Loucy (cell line): ENCODE measurements at regions not wholly inside any gene's neighbourhood (a gene's known extent, or its start where the extent isn't known, plus 50 kb on each side); places are given as distances from the start of the nearest gene placed in this dataset.

Source experiments
- H2AFZ ChIP-seq: fragments of 200-600 bp; sonication (generic); 2 replicates; pipeline ENCODE4 v1.6.0; 2016; ENCODE audit warnings: antibody characterized with exemption, mild to moderate bottlenecking, low read length, moderate library complexity
- H3F3A ChIP-seq: fragments of 200-600 bp; 2 replicates; pipeline ENCODE4 v1.6.0; 2016; ENCODE audit warnings: antibody characterized with exemption, low read depth, mild to moderate bottlenecking
- H3K27me3 ChIP-seq: fragments of 200-600 bp; sonication (generic); 2 replicates; pipeline ENCODE4 v1.6.1; 2014; ENCODE audit warnings: low read length, mild to moderate bottlenecking; ENCODE audit not compliant: insufficient read depth, poor library complexity, severe bottlenecking
- H3K36me3 ChIP-seq: fragments of 200-600 bp; sonication (generic); 2 replicates; pipeline ENCODE4 v1.6.1; 2016; ENCODE audit warnings: low read length; ENCODE audit not compliant: insufficient read depth
- H3K4me1 ChIP-seq: fragments of 200-600 bp; sonication (generic); 2 replicates; pipeline ENCODE4 v1.5.1; 2014; ENCODE audit warnings: low read length, mild to moderate bottlenecking; ENCODE audit not compliant: insufficient read depth, poor library complexity, severe bottlenecking
- H3K4me2 ChIP-seq: fragments of 200-600 bp; sonication (generic); 2 replicates; pipeline ENCODE4 v1.6.0; 2014; ENCODE audit warnings: antibody characterized with exemption, low read length, low read depth, mild to moderate bottlenecking; ENCODE audit not compliant: poor library complexity, severe bottlenecking
- H3K4me3 ChIP-seq: fragments of 200-600 bp; sonication (generic); 2 replicates; pipeline ENCODE4 v1.5.1; 2014; ENCODE audit warnings: low read length, mild to moderate bottlenecking, mixed read lengths; ENCODE audit not compliant: poor library complexity, severe bottlenecking
- H3K79me2 ChIP-seq: fragments of 200-600 bp; sonication (generic); 2 replicates; pipeline ENCODE4 v1.6.1; 2014; ENCODE audit warnings: low read length; ENCODE audit not compliant: insufficient read depth
- H3K9ac ChIP-seq: fragments of 200-600 bp; sonication (generic); 2 replicates; pipeline ENCODE4 v1.6.0; 2014; ENCODE audit warnings: mild to moderate bottlenecking, low read depth, low read length, moderate library complexity; ENCODE audit not compliant: poor library complexity, severe bottlenecking
- H3K9me2 ChIP-seq: fragments of 200-600 bp; sonication (generic); replicated peaks from 2 replicates; pipeline ENCODE4 v1.6.1; 2016; ENCODE audit warnings: low read depth, low read length, mixed read lengths
- H3K9me3 ChIP-seq: fragments of 200-600 bp; sonication (generic); 2 replicates; pipeline ENCODE4 v1.6.1; 2014; ENCODE audit warnings: mild to moderate bottlenecking, antibody characterized with exemption, low read length, low read depth; ENCODE audit not compliant: insufficient read depth
- H4K20me1 ChIP-seq: fragments of 200-600 bp; sonication (generic); 2 replicates; pipeline ENCODE4 v1.6.0; 2014; ENCODE audit warnings: antibody characterized with exemption, low read length, mild to moderate bottlenecking; ENCODE audit not compliant: insufficient read depth, poor library complexity, severe bottlenecking
- EZH2phosphoT487 ChIP-seq: fragments of 200-600 bp; IDR thresholded peaks from 2 replicates; pipeline ENCODE4 v1.6.1; 2018; ENCODE audit warnings: antibody characterized with exemption, mild to moderate bottlenecking, moderate library complexity, borderline replicate concordance
- TF ChIP-seq, protein P1 (sequence below): fragments of 200-600 bp; sonication (generic); conservative IDR thresholded peaks from 2 replicates; pipeline ENCODE4 v1.5.1; 2014; ENCODE audit warnings: mild to moderate bottlenecking, antibody characterized with exemption, low read length

DNA sequence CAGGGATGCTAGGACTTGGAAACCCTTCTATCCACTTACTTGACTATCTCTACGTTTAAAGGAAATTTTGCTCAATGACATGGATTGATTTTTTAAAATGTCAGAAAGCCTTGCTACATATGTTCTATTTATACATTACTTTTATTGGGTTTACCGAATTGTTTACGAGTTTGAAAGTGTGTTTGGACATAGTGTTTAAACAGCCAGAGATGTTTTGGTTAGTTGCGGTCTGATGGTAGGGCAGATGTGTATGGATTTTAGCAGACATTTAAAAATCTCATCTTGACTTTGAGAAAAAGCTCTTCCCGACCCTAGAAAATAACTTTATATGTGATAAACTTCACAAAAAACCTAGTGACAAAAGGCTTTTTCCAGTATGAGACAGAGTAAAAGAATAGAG is 513.7 kb downstream of the PLA2G4A start:
- Histone ChIP-seq H3F3A (no peaks in the 10 kb centered on the region), H3K4me2 (no peak overlapping the region), H3K9me2 (no peaks in the 10 kb centered on the region), H3K27me3 (no peaks in the 10 kb centered on the region), H3K79me2 (no peaks in the 10 kb centered on the region), H3K36me3 (no peaks in the 10 kb centered on the region), H3K4me3 (no peak overlapping the region), H2AFZ (no peak overlapping the region), H4K20me1 (no peaks in the 10 kb centered on the region), H3K4me1 (no peaks in the 10 kb centered on the region), H3K9me3 (no peaks in the 10 kb centered on the region), H3K9ac (no peak overlapping the region)
- TF ChIP-seq, protein P1, sequence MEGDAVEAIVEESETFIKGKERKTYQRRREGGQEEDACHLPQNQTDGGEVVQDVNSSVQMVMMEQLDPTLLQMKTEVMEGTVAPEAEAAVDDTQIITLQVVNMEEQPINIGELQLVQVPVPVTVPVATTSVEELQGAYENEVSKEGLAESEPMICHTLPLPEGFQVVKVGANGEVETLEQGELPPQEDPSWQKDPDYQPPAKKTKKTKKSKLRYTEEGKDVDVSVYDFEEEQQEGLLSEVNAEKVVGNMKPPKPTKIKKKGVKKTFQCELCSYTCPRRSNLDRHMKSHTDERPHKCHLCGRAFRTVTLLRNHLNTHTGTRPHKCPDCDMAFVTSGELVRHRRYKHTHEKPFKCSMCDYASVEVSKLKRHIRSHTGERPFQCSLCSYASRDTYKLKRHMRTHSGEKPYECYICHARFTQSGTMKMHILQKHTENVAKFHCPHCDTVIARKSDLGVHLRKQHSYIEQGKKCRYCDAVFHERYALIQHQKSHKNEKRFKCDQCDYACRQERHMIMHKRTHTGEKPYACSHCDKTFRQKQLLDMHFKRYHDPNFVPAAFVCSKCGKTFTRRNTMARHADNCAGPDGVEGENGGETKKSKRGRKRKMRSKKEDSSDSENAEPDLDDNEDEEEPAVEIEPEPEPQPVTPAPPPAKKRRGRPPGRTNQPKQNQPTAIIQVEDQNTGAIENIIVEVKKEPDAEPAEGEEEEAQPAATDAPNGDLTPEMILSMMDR, result no peak
- TF ChIP-seq EZH2phosphoT487, result no peak

DNA sequence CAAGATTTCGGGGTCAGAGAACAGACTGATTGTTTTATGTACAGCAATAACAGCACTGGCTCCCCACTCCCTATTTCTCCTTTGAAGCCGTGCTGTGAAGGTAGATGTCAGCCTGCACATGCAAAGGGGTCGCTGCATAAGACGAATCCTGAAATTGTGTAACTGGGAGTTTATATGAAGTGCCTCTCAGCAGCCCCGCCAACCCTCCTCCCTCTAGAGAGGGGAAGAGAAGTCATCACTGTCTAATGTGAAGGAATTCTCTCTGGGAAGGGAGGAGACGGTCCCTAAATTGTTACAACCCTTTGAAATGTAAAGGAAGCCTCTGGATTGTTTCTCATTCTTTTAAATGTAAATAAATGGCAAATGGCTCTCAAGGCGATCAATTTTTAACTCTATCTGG is 545.3 kb downstream of the PLA2G4A start:
- Histone ChIP-seq H2AFZ (no peak overlapping the region), H3K4me3 (no peak overlapping the region), H3K79me2 (no peaks in the 10 kb centered on the region), H3K36me3 (no peaks in the 10 kb centered on the region), H3K9ac (no peak overlapping the region), H4K20me1 (no peaks in the 10 kb centered on the region), H3F3A (no peaks in the 10 kb centered on the region), H3K9me3 (no peaks in the 10 kb centered on the region), H3K9me2 (no peaks in the 10 kb centered on the region), H3K27me3 (no peaks in the 10 kb centered on the region), H3K4me1 (no peaks in the 10 kb centered on the region), H3K4me2 (no peak overlapping the region)
- TF ChIP-seq, protein P1, result no peak
- TF ChIP-seq EZH2phosphoT487, result no peak

DNA sequence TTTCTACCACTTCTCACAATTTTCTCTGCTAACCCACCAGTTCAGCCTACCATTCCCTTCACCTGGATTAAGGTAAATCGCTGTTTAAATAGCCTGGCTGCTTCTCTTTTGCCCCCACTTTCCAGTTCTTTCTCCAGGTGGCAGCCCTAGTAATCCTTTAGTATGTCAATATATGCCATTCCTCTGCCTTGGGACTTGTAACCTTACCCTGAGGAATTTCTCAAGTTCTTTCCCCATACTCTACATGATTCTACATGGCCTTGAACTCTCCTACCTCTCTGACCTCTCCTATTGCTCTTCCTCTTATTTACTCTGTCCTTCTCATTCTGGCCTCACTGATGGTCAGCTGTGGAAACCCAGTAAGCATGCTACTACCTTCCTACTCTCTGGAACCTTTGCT is 546.0 kb downstream of the PLA2G4A start:
- Histone ChIP-seq H3K36me3 (no peaks in the 10 kb centered on the region), H3K9ac (no peak overlapping the region), H3K9me3 (no peaks in the 10 kb centered on the region), H3K4me3 (no peak overlapping the region), H3K4me2 (no peak overlapping the region), H3K9me2 (no peaks in the 10 kb centered on the region), H3K4me1 (no peaks in the 10 kb centered on the region), H4K20me1 (no peaks in the 10 kb centered on the region), H3K27me3 (no peaks in the 10 kb centered on the region), H3F3A (no peaks in the 10 kb centered on the region), H2AFZ (no peak overlapping the region), H3K79me2 (no peaks in the 10 kb centered on the region)
- TF ChIP-seq, protein P1, result no peak
- no peak for TF ChIP-seq EZH2phosphoT487
